Esophagus muscularis mucosa (tissue), 2 donors: ENCODE measurements at regions not wholly inside any gene's neighbourhood (a gene's known extent, or its start where the extent isn't known, plus 50 kb on each side); places are given as distances from the start of the nearest gene placed in this dataset.

ENCODE experiments used
- POLR2A ChIP-seq: fragments of 450-650 bp; IDR thresholded peaks from one replicate; pipeline ENCODE4 v1.6.1; 2017; ENCODE audit warnings: antibody characterized with exemption, moderate library complexity, mild to moderate bottlenecking, low read depth
- POLR2AphosphoS5 ChIP-seq, 2 donors: sonication (generic); formaldehyde crosslinking; IDR thresholded peaks; one replicate each; pipeline ENCODE4 v1.6.1; 2017; ENCODE audit warnings: antibody characterized with exemption in 2 of 2

DNA sequence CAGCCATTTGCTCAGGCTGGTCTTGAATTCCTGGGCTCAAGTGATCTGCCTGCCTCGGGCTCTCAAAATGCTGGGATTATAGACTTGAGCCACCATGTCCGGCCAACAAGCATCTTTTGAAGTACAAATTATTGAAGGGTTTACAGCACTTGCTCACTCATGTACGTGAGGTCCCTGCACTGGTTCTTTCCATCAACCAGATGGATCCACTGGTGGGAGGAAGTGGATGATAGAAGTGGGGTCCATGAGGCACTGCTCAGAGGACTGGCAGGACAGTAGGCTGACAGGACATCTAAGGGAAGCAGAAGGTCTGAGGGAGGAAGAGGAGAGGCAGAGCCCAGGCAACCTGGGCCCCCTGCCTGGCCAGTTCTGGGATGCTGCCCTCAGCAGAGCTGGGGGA is 109.2 kb upstream of the NXT1 start:
- TF ChIP-seq POLR2A (no peak), POLR2AphosphoS5 (IDR thresholded peaks at IDR 0.05) (no peak)
